Breast epithelium (tissue), 3 donors: ENCODE measurements at regions not wholly inside any gene's neighbourhood (a gene's known extent, or its start where the extent isn't known, plus 50 kb on each side); places are given as distances from the start of the nearest gene placed in this dataset.

Source experiments
- CTCF ChIP-seq, 3 donors: fragments of 450-650 bp; IDR thresholded peaks; one replicate each; pipeline ENCODE4 v1.5.1; 2016 to 2017; ENCODE audit warnings: antibody characterized with exemption in 3 of 3, mild to moderate bottlenecking in 3 of 3, moderate library complexity in 3 of 3
- POLR2A ChIP-seq: fragments of 450-650 bp; IDR thresholded peaks from one replicate; pipeline ENCODE4 v1.6.1; 2016; ENCODE audit warnings: antibody characterized with exemption, mild to moderate bottlenecking, moderate library complexity
- POLR2AphosphoS5 ChIP-seq, 3 donors: sonication (generic); formaldehyde crosslinking; IDR thresholded peaks; one replicate each; pipeline ENCODE4 v1.6.1; 2017; ENCODE audit warnings: antibody characterized with exemption in 3 of 3

GRCh38 chr5:54829676-54830535 lies 155.5 kb downstream of the ESM1 start:
- TF ChIP-seq CTCF (IDR thresholded peaks at IDR 0.05) (no peak), POLR2A (no peak), POLR2AphosphoS5 (IDR thresholded peaks at IDR 0.05) (no peak)
